ENCODE measurements at regions not wholly inside any gene's neighbourhood (a gene's known extent, or its start where the extent isn't known, plus 50 kb on each side); places are given as distances from the start of the nearest gene placed in this dataset.
"Not testable (repeated sequence)": the region's sequence is repeated elsewhere in the genome, so short reads cannot be mapped to it uniquely, and the experiment has no call there.

GRCh38 chr14:19347112-19347511 is 87.0 kb downstream of the POTEG start:
- not testable (repeated sequence) for TF ChIP-seq CTCF, POLR2A (IDR thresholded peaks at IDR 0.05)

All from prostate gland (tissue), 2 donors.